A673 (cell line): ENCODE measurements at regions not wholly inside any gene's neighbourhood (a gene's known extent, or its start where the extent isn't known, plus 50 kb on each side); places are given as distances from the start of the nearest gene placed in this dataset.

Experiments
- BruUV-seq: library from RNA; stranded (reverse); fragments of 400-500 nt; replicated peaks from 2 replicates; lab custom pipeline; 2021; lab: Mats Ljungman, UMichigan
- CTCF ChIA-PET: fragments of 300-600 bp; sonication (Branson Sonifier 250); formaldehyde crosslinking; loops from one replicate; lab custom pipeline; 2022; ENCODE audit warnings: antibody characterized with exemption; lab: Charles Lee
- POLR2A ChIA-PET: fragments of 300-600 bp; sonication (Branson Sonifier 250); formaldehyde crosslinking; loops from one replicate; lab custom pipeline; 2022; ENCODE audit warnings: antibody characterized with exemption; ENCODE audit not compliant: low non-redundant PET; lab: Charles Lee
- DNase-seq: peaks from one replicate; pipeline ENCODE4 v3.0.0-alpha.2; 2015; ENCODE audit warnings: low spot score
- H3K27ac ChIP-seq: fragments of 200-600 bp; sonication (generic); 2 replicates; pipeline ENCODE4 v1.5.1; 2016; ENCODE audit warnings: mixed run types, low read depth, mild to moderate bottlenecking, mixed read lengths, antibody characterized with exemption, low read length; ENCODE audit not compliant: poor library complexity, severe bottlenecking
- H3K27me3 ChIP-seq: fragments of 200-600 bp; sonication (generic); replicated peaks from 2 replicates; pipeline ENCODE4 v1.6.1; 2017; ENCODE audit warnings: mixed run types, low read depth, mild to moderate bottlenecking, mixed read lengths, antibody characterized with exemption, low read length; ENCODE audit not compliant: insufficient read depth, poor library complexity
- H3K36me3 ChIP-seq: fragments of 200-600 bp; sonication (generic); 2 replicates; pipeline ENCODE4 v1.6.1; 2016; ENCODE audit warnings: mixed run types, mild to moderate bottlenecking, mixed read lengths, antibody characterized with exemption, low read length; ENCODE audit not compliant: insufficient read depth, poor library complexity, severe bottlenecking
- H3K4me1 ChIP-seq: fragments of 200-600 bp; sonication (generic); 2 replicates; pipeline ENCODE4 v1.6.1; 2017; ENCODE audit warnings: mixed run types, mild to moderate bottlenecking, mixed read lengths, antibody characterized with exemption, low read length; ENCODE audit not compliant: insufficient read depth, poor library complexity, severe bottlenecking
- H3K4me3 ChIP-seq: fragments of 200-600 bp; sonication (generic); 2 replicates; pipeline ENCODE4 v1.5.1; 2016; ENCODE audit warnings: low read depth, mixed run types, mild to moderate bottlenecking, mixed read lengths, low read length; ENCODE audit not compliant: poor library complexity, severe bottlenecking
- H3K9me3 ChIP-seq: fragments of 200-600 bp; sonication (generic); 2 replicates; pipeline ENCODE4 v1.6.1; 2016; ENCODE audit warnings: mixed run types, low read depth, mild to moderate bottlenecking, mixed read lengths, antibody characterized with exemption, low read length; ENCODE audit not compliant: poor library complexity, severe bottlenecking
- EZH2 ChIP-seq: fragments of 200-600 bp; sonication (generic); IDR thresholded peaks from 2 replicates; pipeline ENCODE4 v1.6.1; 2017; ENCODE audit warnings: borderline replicate concordance, low read depth, mild to moderate bottlenecking, mixed read lengths, antibody characterized with exemption, low read length; ENCODE audit not compliant: poor library complexity, severe bottlenecking
- intact Hi-C: fragments of 100-400 bp; cut with micrococcal nuclease; formaldehyde crosslinking; loops from one replicate; pipeline ENCODE4 v1.10.0; 2022; ENCODE audit not compliant: unreplicated experiment
- TF ChIP-seq, protein P1 (sequence below): fragments of 300-800, 200-600 bp; sonication (generic); conservative IDR thresholded peaks from 2 replicates; pipeline ENCODE4 v1.5.1; 2017; ENCODE audit warnings: low read depth, mild to moderate bottlenecking, antibody characterized with exemption, low read length, moderate library complexity, mixed read lengths

DNA sequence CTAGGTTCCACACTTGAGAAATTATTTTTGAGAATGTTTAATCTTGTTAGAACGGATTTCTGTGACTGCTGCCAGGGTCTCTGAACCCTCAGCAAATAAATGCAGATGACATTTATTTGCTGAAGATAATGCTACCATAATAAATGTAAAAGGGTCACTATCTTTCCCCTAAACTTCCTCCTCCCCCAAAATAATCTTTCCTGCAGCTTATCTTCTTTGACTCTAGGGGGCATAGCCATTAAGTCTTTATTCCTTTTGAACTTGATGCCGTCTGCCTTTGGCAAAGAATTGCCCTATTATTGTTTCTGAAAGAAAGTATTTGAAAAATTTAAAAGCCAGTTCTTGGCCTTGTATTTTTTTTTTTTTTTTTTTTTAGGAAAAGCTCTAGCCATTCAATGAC, 63.6 kb upstream of the ACSL3 start:
- POLR2A ChIA-PET: interaction anchor here (0.7 kb wide), 1 partner anchor 62 kb away, joined by 5 read pairs; no protein-coding TSS in a partner anchor
- H3K4me3 ChIP-seq: no peak overlapping the region
- no peak overlapping the region for H3K27ac ChIP-seq
- CTCF ChIA-PET: interaction anchor here (0.6 to 1.3 kb wide), 4 partner anchors 14 to 696 kb away, joined by 4 to 13 read pairs (median 5); no protein-coding TSS in a partner anchor
- TF ChIP-seq EZH2: no peak
- TF ChIP-seq, protein P1, sequence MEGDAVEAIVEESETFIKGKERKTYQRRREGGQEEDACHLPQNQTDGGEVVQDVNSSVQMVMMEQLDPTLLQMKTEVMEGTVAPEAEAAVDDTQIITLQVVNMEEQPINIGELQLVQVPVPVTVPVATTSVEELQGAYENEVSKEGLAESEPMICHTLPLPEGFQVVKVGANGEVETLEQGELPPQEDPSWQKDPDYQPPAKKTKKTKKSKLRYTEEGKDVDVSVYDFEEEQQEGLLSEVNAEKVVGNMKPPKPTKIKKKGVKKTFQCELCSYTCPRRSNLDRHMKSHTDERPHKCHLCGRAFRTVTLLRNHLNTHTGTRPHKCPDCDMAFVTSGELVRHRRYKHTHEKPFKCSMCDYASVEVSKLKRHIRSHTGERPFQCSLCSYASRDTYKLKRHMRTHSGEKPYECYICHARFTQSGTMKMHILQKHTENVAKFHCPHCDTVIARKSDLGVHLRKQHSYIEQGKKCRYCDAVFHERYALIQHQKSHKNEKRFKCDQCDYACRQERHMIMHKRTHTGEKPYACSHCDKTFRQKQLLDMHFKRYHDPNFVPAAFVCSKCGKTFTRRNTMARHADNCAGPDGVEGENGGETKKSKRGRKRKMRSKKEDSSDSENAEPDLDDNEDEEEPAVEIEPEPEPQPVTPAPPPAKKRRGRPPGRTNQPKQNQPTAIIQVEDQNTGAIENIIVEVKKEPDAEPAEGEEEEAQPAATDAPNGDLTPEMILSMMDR: peak; percentile 74
- DNase-seq: peak; percentile 66
- BruUV-seq: no TSS peak
- peaks cover 27% of the 10 kb centered on the region for H3K4me1 ChIP-seq
- H3K9me3 ChIP-seq: no peaks in the 10 kb centered on the region
- intact Hi-C loops: loop anchor here (5.0 kb wide), 1 partner anchor 105 kb away; no protein-coding TSS in a partner anchor
- no peaks in the 10 kb centered on the region for H3K27me3 ChIP-seq
- H3K36me3 ChIP-seq: no peaks in the 10 kb centered on the region

GRCh38 chr2:222797871-222798270, 63.0 kb upstream of the ACSL3 start:
- POLR2A ChIA-PET: interaction anchor here (0.6 kb wide), 1 partner anchor 62 kb away, joined by 3 read pairs; no protein-coding TSS in a partner anchor
- intact Hi-C loops: loop anchor here (5.0 kb wide), 1 partner anchor 104 kb away; no protein-coding TSS in a partner anchor
- TF ChIP-seq, protein P1: no peak
- TF ChIP-seq EZH2: no peak
- Histone ChIP-seq H3K27ac (no peak overlapping the region), H3K9me3 (no peaks in the 10 kb centered on the region), H3K4me3 (no peak overlapping the region), H3K4me1 (peaks cover 21% of the 10 kb centered on the region), H3K36me3 (no peaks in the 10 kb centered on the region), H3K27me3 (no peaks in the 10 kb centered on the region)
- BruUV-seq: no TSS peak
- CTCF ChIA-PET: no interaction called here
- DNase-seq: peak; percentile 17

- no peaks in the 10 kb centered on the region for H3K36me3 ChIP-seq
- H3K4me1 ChIP-seq: peaks cover 18% of the 10 kb centered on the region
- POLR2A ChIA-PET: interaction anchor here (0.6 kb wide), 1 partner anchor 62 kb away, joined by 3 read pairs; no protein-coding TSS in a partner anchor
- BruUV-seq: no TSS peak
- CTCF ChIA-PET: no interaction called here
- no peak for DNase-seq
- no peak overlapping the region for H3K4me3 ChIP-seq
- no peak overlapping the region for H3K27ac ChIP-seq
- no peaks in the 10 kb centered on the region for H3K27me3 ChIP-seq
- no peaks in the 10 kb centered on the region for H3K9me3 ChIP-seq
- intact Hi-C loops: loop anchor here (5.0 kb wide), 1 partner anchor 104 kb away; no protein-coding TSS in a partner anchor
- TF ChIP-seq, protein P1: no peak
- no peak for TF ChIP-seq EZH2
These were observed 62.3 kb upstream of the ACSL3 start for GRCh38 chr2:222798528-222798927.
